Esophagus squamous epithelium (tissue), 4 donors: ENCODE measurements at regions not wholly inside any gene's neighbourhood (a gene's known extent, or its start where the extent isn't known, plus 50 kb on each side); places are given as distances from the start of the nearest gene placed in this dataset.

ENCODE experiments used
- POLR2A ChIP-seq, 4 donors: fragments of 450-650 bp; IDR thresholded peaks; one replicate each; pipeline ENCODE4 v1.6.1; 2017; ENCODE audit warnings: antibody characterized with exemption in 4 of 4, mild to moderate bottlenecking in 4 of 4, moderate library complexity in 3 of 4
- TF ChIP-seq, protein P1 (sequence below), 6 experiments: fragments of 450-650 bp in 4 of 6; fragments of 200-600 bp in 2 of 6; sonication (generic) in 2 of 6; IDR thresholded peaks; one replicate each; pipeline ENCODE4 v1.5.1; 2016 to 2019; ENCODE audit warnings: antibody characterized with exemption in 6 of 6, mild to moderate bottlenecking in 4 of 6, moderate library complexity in 4 of 6

DNA sequence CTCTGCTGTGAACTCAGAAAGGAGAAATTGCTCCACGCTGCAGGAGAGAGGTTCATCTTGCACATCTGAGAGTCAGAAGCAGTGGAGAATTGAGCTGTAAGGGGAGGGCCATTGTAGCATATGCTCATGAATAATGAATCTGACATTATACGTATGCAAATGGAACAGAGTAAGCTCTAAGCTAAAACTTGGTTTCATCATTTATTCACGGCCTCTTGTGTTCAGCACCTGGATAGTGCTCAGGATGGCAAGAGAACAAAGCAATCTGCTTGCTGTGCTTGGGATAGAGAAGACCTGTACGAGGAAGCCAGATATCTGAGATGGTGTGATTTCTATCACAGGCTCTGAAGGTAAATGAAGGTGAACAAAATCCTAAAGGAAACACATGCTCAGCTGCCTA, 87.9 kb upstream of the GCFC2 start:
- TF ChIP-seq, protein P1, sequence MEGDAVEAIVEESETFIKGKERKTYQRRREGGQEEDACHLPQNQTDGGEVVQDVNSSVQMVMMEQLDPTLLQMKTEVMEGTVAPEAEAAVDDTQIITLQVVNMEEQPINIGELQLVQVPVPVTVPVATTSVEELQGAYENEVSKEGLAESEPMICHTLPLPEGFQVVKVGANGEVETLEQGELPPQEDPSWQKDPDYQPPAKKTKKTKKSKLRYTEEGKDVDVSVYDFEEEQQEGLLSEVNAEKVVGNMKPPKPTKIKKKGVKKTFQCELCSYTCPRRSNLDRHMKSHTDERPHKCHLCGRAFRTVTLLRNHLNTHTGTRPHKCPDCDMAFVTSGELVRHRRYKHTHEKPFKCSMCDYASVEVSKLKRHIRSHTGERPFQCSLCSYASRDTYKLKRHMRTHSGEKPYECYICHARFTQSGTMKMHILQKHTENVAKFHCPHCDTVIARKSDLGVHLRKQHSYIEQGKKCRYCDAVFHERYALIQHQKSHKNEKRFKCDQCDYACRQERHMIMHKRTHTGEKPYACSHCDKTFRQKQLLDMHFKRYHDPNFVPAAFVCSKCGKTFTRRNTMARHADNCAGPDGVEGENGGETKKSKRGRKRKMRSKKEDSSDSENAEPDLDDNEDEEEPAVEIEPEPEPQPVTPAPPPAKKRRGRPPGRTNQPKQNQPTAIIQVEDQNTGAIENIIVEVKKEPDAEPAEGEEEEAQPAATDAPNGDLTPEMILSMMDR (IDR thresholded peaks at IDR 0.05) = no peak
- no peak for TF ChIP-seq POLR2A (IDR thresholded peaks at IDR 0.05)
